Left lung (tissue), 4 donors: ENCODE measurements at regions not wholly inside any gene's neighbourhood (a gene's known extent, or its start where the extent isn't known, plus 50 kb on each side); places are given as distances from the start of the nearest gene placed in this dataset.

Experiments
- ATAC-seq: fragments of 200-7000 bp; cut with Tn5 transposase; one replicate; pipeline ENCODE4 v1.9.1; 2020; ENCODE audit warnings: moderate library complexity
- DNase-seq, 4 donors: peaks; one replicate each; pipeline ENCODE4 v3.0.0-alpha.2; 2013 to 2020
- H3K27ac ChIP-seq, 2 donors: fragments of 200-600 bp; sonication (generic) in 1 of 2; one replicate each; pipeline versions ENCODE4 v1.5.0 to v1.8.0; 2020 to 2021
- H3K27me3 ChIP-seq, 2 donors: fragments of 200-600 bp; sonication (generic) in 1 of 2; one replicate each; pipeline versions ENCODE4 v1.5.0 to v1.8.0; 2020 to 2021
- H3K36me3 ChIP-seq, 2 donors: fragments of 200-600 bp; sonication (generic) in 1 of 2; one replicate each; pipeline versions ENCODE4 v1.5.0 to v1.8.0; 2020 to 2021
- H3K4me1 ChIP-seq, 2 donors: fragments of 200-600 bp; one replicate each; pipeline ENCODE4 v1.8.0; 2021
- H3K4me3 ChIP-seq, 2 donors: fragments of 200-600 bp; sonication (generic) in 1 of 2; one replicate each; pipeline versions ENCODE4 v1.5.0 to v1.8.0; 2020 to 2021; ENCODE audit warnings: mild to moderate bottlenecking in 1 of 2
- H3K9me3 ChIP-seq, 2 donors: fragments of 200-600 bp; sonication (generic) in 1 of 2; one replicate each; pipeline versions ENCODE4 v1.5.0 to v1.8.0; 2020 to 2021
- CTCF ChIP-seq, 2 donors: fragments of 200-600 bp; sonication (generic) in 1 of 2; IDR thresholded peaks; one replicate each; pipeline versions ENCODE4 v1.5.0 to v1.8.0; 2021; ENCODE audit warnings: antibody characterized with exemption in 2 of 2
- intact Hi-C, 2 donors: fragments of 100-400 bp; cut with DNase I; formaldehyde crosslinking; loops; one replicate each; pipeline versions ENCODE4 v1.11.2 to v1.14.2; 2022
- donor health status: DM: no; HTN: yes; CAD: no.
- donor health status: DM: no; HTN: no; CAD: no.

GRCh38 chr9:115277301-115277700 is 159.3 kb upstream of the TNC start:
- no peaks in the 10 kb centered on the region for H3K27me3 ChIP-seq

GRCh38 chr9:115278326-115279035 is 160.5 kb upstream of the TNC start:
- Histone ChIP-seq H3K27ac (no peak overlapping the region), H3K4me3 (no peak overlapping the region), H3K36me3 (no peaks in the 10 kb centered on the region), H3K9me3 (no peaks in the 10 kb centered on the region), H3K27me3 (no peaks in the 10 kb centered on the region), H3K4me1 (no peaks in the 10 kb centered on the region)
- DNase-seq (no peak), ATAC-seq (no peak)
- no peak for TF ChIP-seq CTCF (IDR thresholded peaks at IDR 0.05)
- intact Hi-C loops = no loop called here

More at GRCh38 chr9:115277301-115277700, 159.3 kb upstream of the TNC start:
- H3K9me3 ChIP-seq = no peaks in the 10 kb centered on the region
- no peak overlapping the region for H3K27ac ChIP-seq
- intact Hi-C loops = no loop called here
- H3K4me3 ChIP-seq = no peak overlapping the region
- H3K4me1 ChIP-seq = no peaks in the 10 kb centered on the region
- TF ChIP-seq CTCF (IDR thresholded peaks at IDR 0.05) = no peak
- DNase-seq (no peak), ATAC-seq (no peak)
- no peaks in the 10 kb centered on the region for H3K36me3 ChIP-seq

GRCh38 chr9:115283395-115283794 is 165.4 kb upstream of the TNC start:
- DNase-seq (no peak), ATAC-seq (no peak)
- Histone ChIP-seq H3K27me3 (no peaks in the 10 kb centered on the region), H3K36me3 (no peaks in the 10 kb centered on the region), H3K27ac (no peak overlapping the region), H3K4me1 (no peaks in the 10 kb centered on the region), H3K4me3 (no peak overlapping the region), H3K9me3 (no peaks in the 10 kb centered on the region)
- intact Hi-C loops = no loop called here
- TF ChIP-seq CTCF (IDR thresholded peaks at IDR 0.05) = no peak

- Histone ChIP-seq H3K9me3 (no peaks in the 10 kb centered on the region), H3K4me3 (no peak overlapping the region), H3K27me3 (no peaks in the 10 kb centered on the region), H3K36me3 (no peaks in the 10 kb centered on the region), H3K27ac (no peak overlapping the region), H3K4me1 (no peaks in the 10 kb centered on the region)
- intact Hi-C loops = no loop called here
- no peak for TF ChIP-seq CTCF (IDR thresholded peaks at IDR 0.05)
- DNase-seq (no peak), ATAC-seq (no peak)
Observed at GRCh38 chr9:115285836-115286235, 167.9 kb upstream of the TNC start.

- Histone ChIP-seq H3K4me1 (no peaks in the 10 kb centered on the region), H3K27ac (no peak overlapping the region), H3K36me3 (no peaks in the 10 kb centered on the region), H3K27me3 (no peaks in the 10 kb centered on the region), H3K4me3 (no peak overlapping the region), H3K9me3 (no peaks in the 10 kb centered on the region)
- intact Hi-C loops = no loop called here
- no peak for TF ChIP-seq CTCF (IDR thresholded peaks at IDR 0.05)
- ATAC-seq = no peak
- DNase-seq = no peak
Observed at GRCh38 chr9:115286411-115286810, 168.5 kb upstream of the TNC start.
